CD4-positive, alpha-beta T cell treated with Interferon gamma for 1 hour (primary cell): ENCODE measurements at regions not wholly inside any gene's neighbourhood (a gene's known extent, or its start where the extent isn't known, plus 50 kb on each side); places are given as distances from the start of the nearest gene placed in this dataset.
A peak's percentile ranks its signal among the peaks of the same experiment; 100 is the strongest.

ENCODE experiments used
- DNase-seq: peaks from one replicate; pipeline ENCODE4 v3.0.0-alpha.2; 2020

DNA sequence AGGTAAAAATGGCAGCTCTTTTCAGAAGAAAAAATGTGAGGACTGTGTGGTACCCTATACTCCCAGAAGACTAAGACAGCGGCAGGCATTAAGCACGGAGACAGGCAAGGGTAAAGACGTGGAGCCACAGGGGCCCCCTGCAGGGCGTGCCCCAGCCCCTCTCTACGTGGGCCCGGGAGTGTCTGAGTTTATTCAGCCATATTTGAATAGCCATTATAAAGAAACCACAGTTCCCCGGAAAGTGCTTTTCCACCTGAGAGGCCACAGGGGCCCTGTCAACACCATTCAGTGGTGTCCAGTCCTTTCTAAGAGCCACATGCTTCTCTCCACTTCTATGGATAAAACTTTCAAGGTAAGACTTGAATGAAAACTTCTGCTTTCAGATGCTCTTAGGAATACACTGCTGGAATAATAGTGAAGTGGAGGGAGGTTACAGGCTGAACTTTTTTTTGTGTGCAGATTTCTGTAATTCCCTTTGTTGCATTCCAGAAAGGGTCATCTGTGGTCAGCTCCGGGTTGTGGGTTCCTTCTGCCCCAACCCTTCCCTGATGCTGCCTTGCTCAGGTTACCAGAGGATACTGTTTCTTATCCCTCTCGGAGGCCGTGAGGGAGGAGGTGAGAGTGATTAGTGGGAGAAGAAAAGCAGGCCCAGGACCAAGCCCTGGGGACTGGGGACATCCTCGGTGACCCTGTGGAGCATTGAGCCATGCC is 58.4 kb downstream of the SLC25A47 start:
- DNase-seq: no peak

DNA sequence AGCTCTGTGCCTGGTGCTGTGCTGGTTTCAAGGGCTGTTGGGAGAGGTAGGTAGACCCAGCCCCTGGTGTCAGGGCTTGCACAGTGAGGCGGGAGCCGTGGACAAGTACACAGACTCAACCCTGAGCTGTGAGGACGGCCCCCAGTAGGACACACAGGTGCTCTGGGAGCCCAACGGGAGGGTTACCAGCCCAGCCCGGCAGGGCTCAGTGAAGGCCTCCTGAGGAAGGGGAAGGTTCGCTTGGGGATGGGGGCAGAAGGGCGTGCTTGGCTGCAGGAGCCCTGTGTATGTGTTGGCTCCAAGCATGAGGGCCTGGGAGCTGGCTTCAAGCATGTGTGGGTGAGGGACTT is 58.9 kb downstream of the SLC25A47 start:
- DNase-seq: no peak

DNA sequence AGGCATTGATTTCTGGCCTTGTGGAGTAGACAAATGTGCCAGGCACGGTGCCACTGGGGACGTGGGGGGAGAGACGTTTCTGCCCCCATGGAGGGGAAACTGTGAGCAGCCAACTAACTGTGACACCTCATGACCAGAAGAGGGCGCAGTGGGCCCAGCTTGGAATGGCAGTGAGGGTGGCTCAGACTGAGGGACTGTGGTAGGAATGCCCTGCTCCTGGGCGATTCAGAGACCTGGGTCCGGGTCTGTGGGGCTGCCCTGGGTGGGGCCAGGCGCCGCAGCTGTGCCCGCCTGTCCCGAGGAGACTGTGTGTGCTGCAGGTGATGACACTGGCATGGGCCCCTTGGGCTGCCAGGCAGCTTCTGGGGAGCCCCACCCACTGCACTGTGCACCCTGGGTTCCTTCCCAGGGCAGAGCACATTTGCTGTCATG is 60.6 kb downstream of the SLC25A47 start:
- peak; percentile 53 for DNase-seq

- DNase-seq: no peak
Measured at GRCh38 chr14:100384277-100384676, 61.1 kb downstream of the SLC25A47 start.

DNA sequence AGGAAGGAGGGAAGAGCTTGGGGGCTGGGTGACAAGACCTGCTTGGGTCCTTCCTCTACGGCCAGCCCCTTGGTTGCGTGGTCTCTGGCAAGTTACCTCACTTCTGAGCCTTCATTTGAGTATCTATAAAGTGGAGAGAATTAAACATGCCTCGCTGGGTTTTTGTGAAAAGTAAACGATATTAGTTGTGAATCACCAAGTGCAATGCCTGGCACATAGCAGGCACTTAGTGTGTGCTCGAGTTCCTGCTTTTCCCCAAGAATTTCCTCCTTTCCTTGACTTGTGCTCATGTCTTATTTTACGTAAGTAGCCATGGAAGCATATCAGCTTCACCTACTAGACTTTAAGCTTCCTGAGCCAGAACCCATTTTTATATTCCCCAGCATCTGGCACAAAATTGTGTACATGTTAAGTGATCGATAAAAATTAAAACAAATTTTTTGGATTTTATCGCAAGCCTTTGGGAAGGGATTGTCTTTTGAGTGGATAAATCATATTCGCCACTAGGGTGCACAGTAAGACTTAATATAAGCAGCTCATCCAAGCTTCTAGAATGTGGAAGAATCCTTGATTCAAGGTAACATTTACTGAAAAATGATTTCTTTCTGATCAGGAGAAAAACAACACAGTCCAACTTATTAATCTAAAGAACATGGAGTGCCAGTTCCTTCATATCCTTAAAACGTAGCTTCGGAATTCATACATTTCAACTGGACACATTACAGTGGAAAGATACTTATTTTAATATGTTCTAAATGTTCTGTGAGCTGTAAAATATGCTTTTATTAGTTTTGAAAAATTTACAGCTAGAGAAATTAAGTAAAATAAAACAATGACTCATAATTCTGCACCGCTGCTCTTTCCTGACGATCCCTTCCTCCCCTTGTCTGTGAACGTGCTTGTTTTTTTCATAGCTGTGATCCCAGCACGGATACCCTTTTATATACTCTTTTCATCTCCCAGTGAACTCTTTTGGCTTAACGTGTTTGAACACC is 62.0 kb downstream of the SLC25A47 start:
- DNase-seq: no peak

GRCh38 chr14:100386121-100386520 is 63.0 kb downstream of the SLC25A47 start:
- DNase-seq: no peak

DNA sequence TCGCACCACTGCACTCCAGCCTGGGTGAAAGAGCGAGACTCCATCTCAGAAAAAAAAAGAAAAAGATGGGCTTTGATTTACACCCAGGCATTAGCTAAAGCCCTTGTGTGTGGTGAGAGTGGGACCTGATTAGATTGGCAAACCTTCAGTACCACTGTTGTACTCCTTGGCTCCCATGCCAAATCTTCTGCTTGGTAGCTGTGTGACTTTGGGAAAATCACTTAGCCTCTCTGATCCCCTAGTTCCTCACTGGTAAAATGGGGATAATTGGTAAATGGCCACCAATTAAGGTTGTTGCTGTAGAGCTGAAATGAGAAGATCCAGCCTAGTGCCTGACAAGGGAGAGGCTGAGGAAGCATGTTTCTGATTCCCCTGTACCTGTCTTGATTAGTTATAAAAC is 63.7 kb downstream of the SLC25A47 start:
- no peak for DNase-seq

DNA sequence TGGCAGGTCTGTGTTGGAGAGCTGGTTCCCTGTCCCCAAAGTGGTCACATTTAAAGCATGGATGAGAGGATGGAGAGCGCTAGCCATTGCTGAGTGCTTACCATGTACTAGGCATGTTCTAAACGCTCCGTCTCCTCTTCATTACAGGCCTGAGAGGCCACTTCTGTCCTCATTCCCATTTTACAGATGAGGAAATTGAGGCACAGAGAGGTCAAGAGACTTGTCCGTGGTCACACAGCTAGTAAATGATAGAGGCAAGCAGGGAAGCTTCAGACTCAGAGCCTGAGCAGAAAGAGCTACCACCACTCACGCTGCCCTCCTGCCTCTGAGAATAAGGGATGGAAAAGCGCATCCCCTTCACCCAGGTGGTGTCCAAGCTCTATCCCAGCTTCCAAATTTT is 64.3 kb downstream of the SLC25A47 start:
- no peak for DNase-seq

GRCh38 chr14:100388103-100389054 is 65.2 kb downstream of the SLC25A47 start:
- DNase-seq: no peak

DNA sequence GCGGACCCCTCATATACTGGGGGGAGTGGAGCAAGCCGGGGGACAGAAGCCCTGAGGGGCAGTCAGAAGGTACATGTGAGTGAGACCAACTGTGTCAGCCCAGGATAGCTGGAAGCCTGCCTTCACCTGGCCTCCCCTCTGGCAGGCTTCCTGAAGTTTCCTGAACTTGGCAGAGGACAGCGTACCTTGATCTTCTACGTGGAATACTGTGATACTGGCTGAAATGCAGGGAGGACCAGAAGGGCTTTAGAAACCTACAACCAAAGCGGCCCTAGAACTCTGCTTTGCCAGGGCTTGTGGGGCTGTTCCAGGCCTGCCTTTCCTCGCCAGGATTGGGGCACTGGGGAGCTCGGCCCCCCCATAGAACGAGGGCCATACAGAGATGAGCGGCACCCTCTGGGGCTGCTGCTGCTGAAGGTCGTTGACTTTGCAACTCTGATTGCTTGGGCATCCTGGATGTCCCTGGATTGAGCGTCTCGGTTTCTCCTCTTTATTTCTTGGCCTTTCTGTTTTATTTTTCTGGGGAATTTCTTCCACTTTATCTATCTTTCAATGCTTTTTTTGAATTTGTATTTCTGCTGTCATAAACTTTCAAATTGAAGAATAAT is 66.5 kb downstream of the SLC25A47 start:
- no peak for DNase-seq

- DNase-seq: no peak
Measured at GRCh38 chr14:100391173-100391572, 68.0 kb downstream of the SLC25A47 start.

- DNase-seq: no peak
Measured at GRCh38 chr14:100391724-100392123, 68.6 kb downstream of the SLC25A47 start.

DNA sequence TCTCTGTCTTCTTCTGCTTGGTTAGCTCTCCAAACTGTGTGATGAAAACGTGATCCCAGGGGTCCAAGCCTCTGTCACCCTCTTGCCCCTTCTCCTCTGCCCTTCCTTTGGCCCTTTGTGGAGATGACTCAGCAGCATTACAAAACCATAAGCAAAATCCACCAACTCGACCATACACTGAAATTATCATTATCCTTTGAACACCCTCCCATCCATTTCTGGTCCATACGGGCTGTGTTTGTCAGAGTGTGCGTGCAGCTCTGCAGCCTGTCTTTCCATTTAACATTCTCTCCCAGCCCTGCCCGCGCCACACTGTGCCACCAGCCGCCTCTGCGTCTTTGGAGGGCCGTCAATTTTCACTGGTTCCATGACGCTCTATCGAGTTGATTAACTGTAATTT is 69.2 kb downstream of the SLC25A47 start:
- no peak for DNase-seq

DNA sequence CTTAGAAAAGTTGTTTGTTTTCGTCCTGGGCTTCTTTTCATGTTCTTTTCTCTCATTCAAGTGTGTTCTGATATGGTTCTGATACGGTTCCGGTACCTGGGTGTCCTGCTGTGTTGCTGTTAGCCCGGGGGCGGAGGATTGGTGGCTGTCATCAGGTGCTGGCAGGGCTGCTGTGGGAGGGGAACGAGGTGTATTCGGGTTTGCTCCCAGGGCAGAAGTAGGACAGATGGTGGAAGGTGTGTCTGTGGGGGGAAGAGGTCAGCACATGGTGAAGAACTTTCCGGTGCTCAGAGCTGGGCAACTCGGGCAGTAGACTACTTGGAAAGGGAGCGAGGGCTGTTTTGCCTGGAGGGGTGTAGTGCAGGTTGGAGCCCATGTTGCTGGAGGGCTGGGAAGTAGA is 70.2 kb downstream of the SLC25A47 start:
- no peak for DNase-seq

- no peak for DNase-seq
Measured at GRCh38 chr14:100393906-100394732, 71.0 kb downstream of the SLC25A47 start.

DNA sequence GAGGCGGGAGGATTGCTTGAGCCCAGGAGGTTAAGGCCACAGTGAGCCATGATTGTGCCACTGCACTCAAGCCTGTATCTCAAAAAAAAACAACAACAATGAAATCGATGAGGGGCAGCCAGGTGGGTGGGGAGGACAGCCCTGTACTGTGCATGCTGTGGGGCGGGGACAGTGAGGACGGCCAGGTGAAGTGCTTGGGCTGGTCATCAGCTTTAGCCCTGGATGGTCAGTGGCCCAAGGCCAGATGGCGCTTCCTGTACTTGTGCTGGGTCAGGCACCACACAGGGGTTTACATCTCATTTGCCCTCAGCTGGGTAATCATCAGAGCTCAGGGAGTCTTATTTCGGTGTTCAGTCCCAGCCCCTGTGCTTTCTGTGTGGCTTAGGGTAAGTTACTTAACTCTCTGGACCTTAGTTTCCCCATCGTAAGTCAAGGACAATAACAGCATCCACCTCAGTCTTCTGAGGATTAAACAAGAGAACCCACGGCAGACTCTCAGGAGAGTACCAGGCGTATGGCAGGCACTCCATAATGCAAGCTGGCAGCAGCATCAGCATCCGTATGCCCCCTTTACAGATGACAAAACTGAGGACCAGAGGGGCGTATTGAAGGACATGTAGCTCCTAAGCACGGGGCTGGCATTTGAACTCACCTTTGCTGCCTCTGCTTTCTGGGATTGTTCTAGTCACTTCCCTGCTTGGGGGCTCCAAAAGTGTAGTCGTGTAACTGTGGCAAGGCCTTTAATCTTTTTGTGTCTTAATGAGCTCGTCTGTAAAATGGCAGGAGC is 71.9 kb downstream of the SLC25A47 start:
- DNase-seq: no peak

DNA sequence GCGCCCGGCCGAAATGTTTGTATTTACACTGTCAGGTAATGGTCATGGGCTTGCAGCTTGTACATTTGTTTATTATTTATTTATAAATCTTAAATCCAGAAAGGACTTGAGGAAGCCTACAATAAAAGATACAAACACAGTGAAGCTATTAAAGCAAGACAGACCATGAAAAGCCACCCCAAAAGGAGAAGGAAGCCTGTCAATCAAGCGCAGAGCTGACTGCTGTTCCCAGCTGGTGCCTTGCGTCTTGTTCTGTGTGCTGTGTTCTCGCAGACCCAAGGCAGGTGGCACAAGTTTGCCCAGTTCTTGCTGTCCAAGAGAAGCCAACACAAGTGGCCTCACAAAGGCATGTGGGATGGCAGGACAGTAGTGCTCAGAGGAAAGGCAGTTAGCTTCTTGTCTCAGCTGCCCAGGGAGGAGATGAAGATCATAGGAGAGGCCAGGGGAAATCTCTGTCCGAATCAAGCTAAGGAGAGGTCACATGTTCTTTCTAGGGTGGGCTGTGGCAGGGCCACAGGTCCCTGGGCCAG is 73.2 kb downstream of the SLC25A47 start:
- no peak for DNase-seq

DNA sequence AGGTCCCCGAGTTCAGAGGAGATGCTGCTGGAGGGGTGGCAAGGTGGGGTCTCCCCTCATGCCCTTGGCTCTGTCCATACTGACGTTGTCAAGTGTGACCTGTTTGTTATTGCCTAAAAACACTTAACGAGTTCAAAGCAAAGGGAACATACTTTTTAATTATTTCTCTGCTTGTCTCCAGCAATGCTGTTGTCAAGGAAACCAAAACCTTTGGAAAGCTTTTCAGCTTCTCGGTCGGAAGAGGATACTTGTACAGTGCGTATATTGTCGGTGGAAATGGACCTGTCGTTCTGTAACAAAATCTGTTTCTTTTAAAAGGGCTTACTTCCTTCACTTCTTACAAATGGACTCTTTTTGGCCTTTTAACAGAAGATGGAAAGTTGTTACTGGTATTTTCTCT is 73.9 kb downstream of the SLC25A47 start:
- DNase-seq: no peak

GRCh38 chr14:100398044-100398443 is 74.9 kb downstream of the SLC25A47 start:
- no peak for DNase-seq

DNA sequence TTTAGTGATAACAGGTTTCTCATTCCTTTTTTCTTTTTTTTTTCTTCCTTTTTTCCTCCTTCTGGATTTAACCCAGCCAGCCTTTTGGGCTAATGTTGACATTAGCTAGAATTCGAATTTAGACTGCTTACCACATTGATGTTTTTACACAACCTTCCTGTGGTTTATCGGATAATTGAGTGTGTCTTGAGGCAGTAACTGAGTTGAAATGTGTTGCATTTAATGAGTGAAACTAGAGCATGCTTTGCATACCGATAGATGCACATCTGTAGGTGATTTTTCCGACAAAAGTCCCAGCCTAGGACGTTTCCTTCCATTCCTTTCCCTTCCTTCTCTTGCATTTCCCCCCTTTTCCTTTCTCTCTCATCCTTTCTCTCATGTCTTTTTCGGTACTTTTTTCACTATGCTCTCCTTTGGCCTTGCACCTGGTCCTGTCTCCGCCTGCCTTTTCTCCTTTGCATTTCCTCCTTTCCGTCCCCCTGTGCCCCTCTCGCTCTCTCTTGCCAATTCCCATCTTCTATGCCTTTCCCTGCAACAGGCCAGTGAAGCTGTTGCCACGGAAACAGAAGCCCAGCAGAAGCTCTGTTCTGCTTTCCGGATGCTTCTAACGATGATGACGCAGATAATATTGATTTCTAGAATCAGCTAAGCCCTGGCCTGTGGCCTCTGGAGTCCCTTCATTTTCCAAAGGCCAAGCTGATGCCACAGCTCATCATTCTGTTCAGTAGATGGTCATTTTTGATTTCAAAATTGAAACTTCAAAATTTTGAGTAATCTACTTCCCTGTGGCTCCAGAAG is 76.1 kb downstream of the SLC25A47 start:
- no peak for DNase-seq
